T-helper 2 cell treated with Interferon-gamma antibody and Interleukin-4, amounts not matched to agents 100 ng/mL and 5 ng/mL, for 36 hours (primary cell): ENCODE measurements at regions not wholly inside any gene's neighbourhood (a gene's known extent, or its start where the extent isn't known, plus 50 kb on each side); places are given as distances from the start of the nearest gene placed in this dataset.

Experiments
- intact Hi-C: fragments of 100-400 bp; cut with micrococcal nuclease; formaldehyde crosslinking; loops from one replicate; pipeline ENCODE4 v1.15.1; 2023

DNA sequence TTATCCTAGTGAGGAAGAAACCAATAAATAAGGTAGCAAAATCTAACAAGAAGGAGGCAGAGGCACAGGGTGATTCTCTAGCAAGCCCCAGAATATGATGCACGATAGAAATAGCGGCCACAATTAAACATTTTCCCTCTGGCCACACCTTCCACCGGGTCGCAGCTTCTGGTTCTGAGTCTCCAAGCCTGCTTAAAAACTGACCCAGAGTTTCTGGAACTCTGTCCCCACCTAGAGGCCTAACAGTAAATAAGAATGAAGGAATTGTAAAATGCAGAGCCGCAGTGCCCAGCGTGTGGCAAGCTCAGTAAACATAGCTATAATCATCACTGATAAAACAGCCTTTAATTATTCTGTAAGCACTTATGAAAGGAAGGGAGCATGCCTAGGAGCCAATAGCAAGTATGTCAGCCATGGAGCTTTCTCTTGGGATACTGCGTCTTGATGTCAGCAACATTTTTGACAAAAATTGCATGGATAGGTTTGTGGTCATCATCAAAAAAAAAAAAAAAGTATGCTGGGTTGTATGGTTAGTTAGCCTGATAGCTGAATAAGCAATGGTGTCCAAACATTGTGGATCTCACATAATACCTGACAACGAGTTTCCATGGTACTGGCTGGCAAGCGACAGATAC, 465.5 kb downstream of the DNAH5 start:
- intact Hi-C loops: no loop called here

DNA sequence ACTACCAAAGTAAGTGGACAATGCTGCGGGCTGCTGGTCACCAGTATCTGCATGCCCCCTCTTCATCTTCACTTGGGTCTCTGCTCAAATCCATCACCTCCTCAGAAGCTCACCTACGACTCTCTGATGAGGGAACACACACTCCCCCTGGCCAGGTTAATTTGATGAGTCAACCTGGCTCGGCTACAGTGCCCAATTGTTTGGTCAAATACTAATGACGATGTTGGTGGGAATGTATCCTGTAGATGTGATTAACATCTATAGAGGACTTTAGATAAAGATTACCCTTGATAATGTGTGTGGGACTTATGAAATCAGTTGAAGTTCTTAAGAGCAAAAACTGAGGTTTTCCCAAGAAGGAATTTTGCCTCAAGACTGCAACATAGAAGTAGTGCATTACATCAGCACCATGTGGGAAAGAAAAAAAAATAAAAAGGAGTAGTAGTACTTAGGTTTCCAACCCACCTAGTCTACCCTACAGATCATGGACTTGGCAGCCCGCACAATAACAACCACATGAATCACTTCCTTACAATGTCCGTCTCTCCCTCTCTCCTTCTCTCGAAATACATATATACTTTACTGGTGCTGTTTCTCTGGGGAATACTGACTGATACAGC, 467.3 kb downstream of the DNAH5 start:
- intact Hi-C loops: no loop called here

DNA sequence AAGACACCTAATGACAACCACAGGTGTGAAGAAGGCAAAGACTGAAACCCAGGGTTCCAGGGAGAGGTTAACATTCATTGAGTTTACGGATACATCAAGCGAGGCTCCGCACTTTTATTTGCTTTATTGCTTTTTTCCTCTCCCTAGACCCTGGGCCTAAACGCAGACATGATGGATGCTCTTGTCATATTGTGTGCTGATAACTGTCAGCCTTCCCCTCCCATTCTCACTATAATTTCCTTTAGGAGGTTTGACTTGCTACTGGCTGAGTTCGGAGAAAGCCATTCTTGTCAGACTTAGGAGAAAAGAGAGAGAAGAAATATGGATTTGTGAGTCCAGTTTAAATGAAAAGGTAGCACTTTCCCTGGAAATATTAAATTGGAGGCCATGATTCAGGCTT, 471.6 kb downstream of the DNAH5 start:
- intact Hi-C loops: no loop called here

DNA sequence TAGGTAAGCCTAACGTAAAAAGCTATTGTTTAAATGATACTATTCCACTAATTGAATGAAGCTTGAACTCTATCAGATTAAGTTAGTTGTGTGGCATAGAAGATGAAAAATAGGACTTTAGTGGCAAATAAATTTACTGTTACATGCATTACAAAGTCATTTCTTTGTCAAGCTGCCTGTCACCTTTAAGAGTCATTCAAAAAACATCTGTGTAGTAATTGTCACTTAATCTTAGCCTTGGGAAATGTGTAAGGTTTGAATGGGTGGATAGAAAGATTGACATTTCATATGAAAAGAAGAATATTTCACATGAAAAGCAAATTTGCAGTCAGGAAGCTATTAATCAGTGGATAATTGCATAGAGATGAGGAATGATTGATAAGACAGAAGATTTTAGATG, 473.5 kb downstream of the DNAH5 start:
- intact Hi-C loops: no loop called here

DNA sequence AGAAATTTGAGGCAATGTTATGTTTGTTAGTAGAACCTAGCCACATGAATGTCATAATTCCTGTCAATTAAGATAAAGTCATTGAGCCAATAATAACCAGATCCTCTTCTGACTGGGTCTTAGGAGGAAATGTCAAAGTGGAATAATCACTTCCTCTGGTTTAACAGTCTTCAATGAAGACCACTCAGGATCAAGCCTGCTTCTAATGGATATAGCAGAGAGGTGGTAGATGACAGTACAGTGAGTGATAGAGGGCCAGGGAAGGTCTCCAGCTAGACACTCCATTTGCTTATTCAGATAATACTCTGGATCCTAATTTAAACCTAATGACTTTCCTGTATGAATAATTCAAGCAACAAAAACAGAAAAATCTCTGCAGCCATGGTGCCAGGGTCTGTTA, 474.2 kb downstream of the DNAH5 start:
- intact Hi-C loops: no loop called here

DNA sequence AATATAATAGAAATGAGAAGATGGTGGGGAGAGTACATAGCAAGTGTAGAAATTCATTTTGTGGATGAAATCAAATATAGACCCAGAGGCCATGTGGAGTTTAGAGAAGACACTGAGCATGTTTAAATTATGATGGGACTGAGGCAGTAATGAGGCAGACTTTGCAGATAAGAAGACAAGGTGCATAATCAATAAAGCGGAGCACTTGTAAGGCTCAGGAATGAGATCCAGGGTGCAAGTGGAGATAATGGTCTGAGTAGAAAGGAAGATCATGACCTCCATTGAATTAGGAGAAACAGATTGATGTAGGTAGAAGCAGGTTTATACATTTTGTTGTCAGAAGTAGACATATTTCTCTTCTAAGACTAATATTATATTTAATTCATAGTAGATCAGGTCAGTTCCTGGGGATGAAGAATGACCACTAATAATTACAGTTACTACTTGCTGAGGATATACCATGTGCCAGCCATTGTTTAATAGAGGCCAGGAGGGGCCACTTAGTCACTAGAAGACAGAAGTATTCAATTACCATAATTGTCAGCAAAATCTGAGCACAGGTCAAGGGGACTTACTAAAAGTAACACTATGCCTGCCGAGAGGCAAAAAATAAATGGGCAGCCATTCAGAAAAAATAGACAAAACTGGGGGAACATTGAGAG, 479.8 kb downstream of the DNAH5 start:
- intact Hi-C loops: no loop called here

DNA sequence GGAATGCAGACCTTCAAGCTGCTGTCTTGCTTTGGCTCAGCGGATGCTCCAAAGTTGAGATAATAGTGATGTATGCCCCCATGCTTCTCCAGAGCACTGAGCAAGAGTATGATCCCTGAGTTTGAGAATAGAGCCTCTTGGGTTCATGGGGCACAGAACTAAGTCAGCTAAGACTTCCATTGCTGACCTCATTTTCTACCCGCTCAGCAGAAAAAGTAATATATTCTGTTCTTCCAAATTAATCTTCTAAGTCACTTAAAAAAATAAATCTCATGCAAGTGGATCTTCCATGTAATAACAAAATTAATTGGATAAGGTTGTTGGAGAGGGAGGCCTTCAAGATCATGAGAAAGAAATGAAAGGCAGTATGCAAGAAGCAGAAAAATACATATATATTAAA, 483.9 kb downstream of the DNAH5 start:
- intact Hi-C loops: no loop called here

DNA sequence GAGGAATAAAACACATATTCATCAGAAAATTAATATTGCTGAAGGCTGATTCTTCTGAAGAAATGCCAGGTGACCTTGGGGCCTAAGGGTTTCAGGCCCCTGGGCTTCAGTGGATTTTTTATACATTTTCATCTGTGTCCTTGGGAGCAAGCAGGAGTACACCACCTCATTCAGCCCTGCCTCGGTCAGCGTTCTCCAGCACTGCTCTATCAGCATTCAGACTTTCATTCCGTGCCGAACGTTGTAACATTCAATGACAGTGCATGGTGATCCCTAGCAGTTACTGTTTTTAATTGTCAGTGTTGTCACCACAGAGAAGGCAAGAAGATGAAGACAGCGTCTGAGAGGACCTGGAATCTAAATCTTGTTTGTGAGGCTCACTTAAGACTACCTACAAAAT, 490.4 kb downstream of the DNAH5 start:
- intact Hi-C loops: no loop called here

DNA sequence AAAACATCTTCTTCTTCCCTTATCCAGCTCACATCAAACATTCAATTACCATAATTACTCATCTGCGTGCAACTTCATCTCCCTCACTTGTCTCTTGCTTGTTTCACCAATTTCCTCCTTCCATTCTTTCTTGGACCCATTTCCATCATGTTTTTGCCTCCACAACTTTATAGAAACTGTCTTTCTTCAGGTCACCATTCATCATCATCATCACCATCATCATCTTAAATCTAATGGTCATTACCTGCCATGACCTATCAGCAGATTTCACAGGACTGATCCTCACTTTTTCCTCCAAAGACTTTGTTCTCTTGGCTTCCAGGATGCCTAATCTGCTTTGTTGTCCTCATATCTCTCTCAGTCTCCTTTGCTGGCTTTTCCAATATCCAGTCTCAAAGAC, 495.6 kb downstream of the DNAH5 start:
- intact Hi-C loops: no loop called here

DNA sequence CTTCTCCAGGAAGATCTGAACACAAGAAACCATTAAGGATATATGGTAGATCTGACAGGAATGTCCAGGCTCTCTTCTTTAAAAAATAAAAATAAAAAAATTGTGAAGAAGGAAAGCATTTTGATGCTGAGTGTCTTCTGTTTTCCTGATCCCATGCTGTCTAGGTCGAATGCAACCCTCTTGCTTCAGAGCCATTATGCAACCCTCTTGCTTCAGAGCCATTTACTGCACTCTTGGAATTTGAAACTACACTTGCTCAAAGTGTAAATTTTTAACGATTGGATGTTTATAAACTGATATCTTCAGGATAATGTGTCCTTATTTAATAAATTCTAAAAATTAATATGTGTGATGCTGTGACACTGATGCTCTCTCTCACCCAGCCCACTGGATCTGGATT, 505.1 kb downstream of the DNAH5 start:
- intact Hi-C loops: no loop called here

DNA sequence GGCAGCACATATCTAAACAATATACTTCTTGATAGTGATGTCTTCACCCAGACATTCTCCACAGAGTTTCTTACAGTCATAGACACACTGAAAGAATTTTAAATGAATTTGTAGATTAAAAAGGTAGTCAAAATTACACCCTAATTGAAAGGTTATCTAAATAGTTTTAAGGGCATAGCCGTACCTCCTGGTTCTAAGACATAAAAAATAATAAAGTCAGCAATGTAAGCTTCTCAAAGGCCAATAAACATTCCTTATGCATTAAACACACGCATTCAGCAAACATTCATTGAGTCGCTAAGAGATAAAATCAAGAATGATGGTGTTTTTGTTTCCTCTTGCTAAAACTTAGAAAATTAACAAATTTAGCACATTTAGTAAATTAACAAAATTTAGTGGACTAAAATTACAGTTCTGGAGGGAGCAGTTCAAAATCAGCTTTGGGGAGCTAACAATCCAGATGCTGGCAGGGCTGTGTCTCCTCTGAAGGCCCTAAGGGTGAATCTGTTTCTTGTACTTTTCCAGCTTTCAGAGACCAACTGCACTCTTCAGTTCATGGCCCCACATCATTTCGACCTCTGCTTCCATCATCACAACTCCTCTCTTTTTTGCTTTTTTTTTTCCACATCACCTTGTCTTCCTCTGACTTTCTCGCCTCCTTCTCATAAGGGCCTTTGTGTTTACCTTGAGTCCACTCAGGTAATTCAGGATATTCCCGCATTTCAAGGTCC, 516.5 kb downstream of the DNAH5 start:
- intact Hi-C loops: no loop called here

DNA sequence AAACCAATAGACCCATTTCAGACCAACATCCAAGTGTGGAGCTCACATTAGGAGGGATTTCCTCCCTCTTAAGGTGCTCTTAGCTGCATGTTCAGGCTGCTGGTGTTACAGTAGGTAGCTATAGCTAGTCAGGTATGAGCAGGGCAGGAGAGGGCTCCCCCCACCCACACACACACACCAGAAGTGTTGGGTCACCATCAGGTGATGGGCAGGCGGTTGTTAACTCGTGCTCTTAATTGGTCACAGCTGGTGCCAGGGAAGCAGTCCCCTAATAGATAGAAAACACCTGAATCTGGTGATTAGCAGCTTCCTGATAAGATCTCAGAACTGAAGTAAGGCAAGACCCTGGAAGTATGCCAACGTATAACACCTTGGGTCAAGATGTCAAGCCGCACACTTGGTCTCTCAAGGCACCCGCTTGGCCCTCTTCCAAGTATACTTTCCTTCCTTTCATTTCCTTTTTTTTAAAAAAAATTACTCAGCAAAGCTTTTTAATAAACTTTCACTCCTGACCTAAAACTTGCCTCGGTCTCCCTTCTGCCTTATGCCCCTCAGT, 532.4 kb downstream of the DNAH5 start:
- intact Hi-C loops: no loop called here

DNA sequence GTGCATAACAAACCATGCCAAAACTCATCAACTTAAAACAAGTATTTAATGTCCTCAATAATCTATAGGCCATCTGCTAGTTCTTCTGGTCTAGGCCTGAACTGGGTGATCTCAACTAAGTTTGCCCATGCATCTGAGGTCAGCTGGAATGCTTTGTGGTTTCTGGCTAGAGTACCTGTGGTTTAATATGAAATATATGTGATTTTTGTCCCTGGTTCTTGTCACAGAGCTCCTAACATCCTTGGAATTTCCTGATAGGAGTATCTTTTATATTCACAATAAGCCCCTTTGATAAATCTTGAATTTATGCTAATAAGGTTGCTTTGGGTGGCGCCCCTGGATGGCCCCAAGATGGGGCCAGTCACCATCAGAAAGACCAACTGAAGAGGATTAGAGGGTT, 535.9 kb downstream of the DNAH5 start:
- intact Hi-C loops: no loop called here

DNA sequence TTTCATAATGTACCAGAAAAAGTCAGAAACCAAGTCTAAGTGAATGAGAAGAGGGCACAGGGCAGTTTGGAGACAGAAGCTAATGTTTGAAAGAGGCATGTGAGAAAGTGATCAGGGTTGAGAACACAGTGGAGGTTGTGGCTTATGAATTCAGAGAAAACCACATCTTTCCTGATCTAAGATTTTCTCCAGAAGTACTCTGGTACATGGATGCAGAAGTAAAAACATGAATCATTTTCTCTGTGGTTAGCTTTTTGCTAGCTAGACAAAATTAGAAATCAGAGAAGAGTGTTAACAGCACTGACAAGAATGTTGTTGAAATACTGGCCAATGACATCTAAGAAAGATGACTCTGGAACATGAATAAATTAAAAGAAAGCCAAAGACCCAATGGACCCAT, 541.1 kb downstream of the DNAH5 start:
- intact Hi-C loops: no loop called here

DNA sequence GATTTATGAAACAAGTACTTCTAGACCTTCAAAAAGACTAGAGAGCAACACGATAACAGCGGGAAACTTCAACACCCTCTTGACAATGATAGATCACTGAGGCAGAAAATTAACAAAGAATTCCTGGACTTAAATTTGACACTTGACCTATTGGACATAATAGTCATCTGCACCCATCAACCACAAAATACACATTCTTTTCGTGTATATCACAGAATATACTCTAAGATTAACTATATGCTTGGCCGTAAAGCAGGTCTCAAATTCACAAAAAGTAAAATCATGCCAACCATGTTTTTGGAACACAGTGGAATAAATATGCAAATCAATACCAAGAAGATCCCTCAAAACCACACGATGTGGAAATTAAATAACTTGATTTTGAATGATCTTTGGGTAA, 559.4 kb downstream of the DNAH5 start:
- intact Hi-C loops: no loop called here

DNA sequence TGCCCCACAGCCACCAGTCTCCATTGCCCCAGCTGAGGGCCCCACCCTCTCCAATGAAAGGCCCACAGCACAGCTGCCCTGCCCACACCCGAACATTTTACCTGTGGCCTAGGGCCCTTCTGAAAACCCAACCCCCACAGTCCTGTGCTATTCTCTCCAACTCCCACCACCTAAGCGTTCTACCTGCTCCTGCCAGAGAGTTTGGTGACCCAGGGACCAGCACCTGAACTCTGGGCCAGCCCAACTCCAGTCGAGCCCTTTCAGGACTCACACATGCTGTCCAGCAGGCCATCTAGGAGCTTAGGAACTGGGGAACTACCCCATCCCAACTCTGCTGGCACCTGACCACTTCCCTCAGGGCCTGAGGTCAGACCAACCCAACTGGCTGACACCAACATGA, 562.3 kb downstream of the DNAH5 start:
- intact Hi-C loops: no loop called here

DNA sequence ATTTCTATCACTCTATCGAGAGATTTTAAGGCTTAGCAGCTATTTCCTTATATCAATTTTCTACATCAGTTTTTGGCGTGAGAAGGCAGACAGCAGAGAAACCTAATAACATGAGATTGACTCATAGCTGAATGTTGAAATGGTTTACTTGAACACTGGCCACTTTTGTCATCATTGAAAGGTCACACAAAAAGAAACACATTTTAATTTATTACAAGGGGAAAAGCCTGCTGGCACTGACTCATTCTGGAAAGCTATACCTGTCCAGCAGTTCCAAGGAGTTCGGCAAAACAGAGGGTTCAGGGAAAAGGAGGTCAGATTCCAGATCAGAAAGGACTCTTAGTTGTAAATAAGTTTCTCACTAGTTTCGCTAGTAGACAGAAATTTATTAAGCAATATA, 566.4 kb downstream of the DNAH5 start:
- intact Hi-C loops: no loop called here

DNA sequence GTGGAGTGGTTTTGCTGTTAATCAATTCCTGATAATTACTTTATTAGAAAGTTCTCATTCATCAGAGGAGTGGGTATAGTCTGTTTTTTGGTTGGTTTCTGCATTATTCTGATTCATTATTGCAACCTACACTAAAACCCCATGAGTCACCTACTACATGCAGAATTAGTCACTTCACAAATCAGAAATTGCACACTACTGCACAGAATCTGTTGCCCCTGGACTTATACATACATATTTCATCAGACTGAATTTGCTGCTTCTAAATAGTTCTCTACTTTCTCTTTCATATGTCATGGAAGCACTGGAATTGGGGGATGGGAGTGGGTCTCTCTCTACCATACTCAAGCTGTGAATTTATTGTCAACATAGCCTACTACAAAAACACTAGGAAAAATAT, 585.1 kb downstream of the DNAH5 start:
- intact Hi-C loops: no loop called here

DNA sequence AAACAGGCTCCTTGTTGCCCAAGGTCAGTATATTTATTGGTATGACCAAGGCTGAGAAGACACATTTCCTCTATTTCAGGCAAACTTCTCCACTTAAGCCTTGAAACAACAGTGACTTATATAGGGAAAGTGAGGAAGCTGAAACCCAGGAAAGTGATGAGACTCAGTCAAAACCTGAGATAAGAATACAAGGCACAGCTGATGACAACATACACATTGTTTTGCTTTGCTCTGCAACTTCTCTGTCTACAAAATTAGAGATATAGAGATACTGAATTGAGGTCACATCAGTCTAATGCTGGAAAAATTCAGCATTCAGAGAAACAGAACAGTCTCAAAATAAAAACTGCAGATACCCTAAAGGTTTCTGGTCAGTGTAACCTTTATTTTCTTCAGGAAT, 586.1 kb downstream of the DNAH5 start:
- intact Hi-C loops: no loop called here

DNA sequence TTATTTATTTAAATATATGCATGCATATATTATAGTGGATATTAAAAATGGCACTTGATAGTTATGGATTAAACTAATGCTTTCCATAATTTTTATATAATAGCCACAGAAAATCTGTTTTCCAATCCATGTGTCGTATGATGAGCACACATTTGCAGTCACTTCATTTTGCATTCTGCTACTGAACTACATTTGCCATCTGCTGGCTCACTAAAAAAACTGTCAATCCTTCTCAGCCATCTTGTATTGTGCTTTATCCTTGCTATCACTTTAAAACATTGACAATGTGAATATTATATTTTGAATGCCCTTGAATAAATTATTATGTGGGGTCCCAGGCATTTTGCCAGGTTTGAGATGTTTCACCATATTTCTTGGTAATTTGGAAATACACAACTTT, 586.6 kb downstream of the DNAH5 start:
- intact Hi-C loops: no loop called here

DNA sequence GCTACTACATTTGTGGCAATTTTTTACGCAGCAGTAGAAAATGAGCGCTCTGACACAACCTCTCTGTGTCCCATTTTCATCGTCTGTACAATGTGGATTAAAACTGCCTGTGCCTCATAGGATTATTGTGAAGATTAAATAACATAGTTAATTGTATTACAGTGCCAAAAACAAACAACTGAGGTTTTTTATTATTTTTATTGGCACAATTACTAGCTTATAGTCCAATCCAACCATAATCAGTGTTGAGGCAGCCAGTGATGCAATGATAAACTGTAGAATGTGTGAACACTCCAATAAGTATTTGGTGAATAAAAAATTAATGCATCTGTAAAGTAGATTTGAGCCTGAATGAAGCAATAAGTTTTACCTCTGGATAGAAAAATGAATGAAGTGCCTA, 588.3 kb downstream of the DNAH5 start:
- intact Hi-C loops: no loop called here

DNA sequence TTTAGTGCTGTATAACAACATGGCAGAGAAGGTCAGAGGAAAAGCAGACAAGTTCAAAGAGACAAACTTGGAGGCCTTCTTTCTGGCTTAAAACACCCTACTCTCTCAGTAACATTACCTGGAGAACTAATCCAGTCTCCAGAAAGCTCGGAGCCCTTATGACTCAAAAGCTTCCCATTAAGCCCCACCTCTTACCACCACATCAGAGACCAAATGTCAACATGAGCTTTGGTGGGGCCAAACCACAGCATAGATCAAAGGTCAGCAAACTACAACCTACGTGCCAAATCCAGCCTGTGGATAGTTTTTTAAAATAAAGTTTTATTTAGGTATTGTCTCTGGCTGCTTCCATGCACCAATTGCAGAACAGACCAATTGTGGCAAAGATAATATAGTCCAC, 589.9 kb downstream of the DNAH5 start:
- intact Hi-C loops: no loop called here
